ENCODE measurements at regions not wholly inside any gene's neighbourhood (a gene's known extent, or its start where the extent isn't known, plus 50 kb on each side); places are given as distances from the start of the nearest gene placed in this dataset.

- Histone ChIP-seq H3K36me3 (ENCODE audit: control insufficient read depth, insufficient read depth, low read length) (no peaks in the 10 kb centered on the region), H3K27me3 (ENCODE audit: control insufficient read depth, insufficient read depth, low read length) (no peaks in the 10 kb centered on the region), H3K9me3 (ENCODE audit: control insufficient read depth, low read depth, low read length) (no peaks in the 10 kb centered on the region), H3K4me3 (ENCODE audit: low read length) (no peak overlapping the region), H3K27ac (ENCODE audit: low read length) (no peak overlapping the region), H3K4me1 (ENCODE audit: control insufficient read depth, insufficient read depth, low read length) (no peaks in the 10 kb centered on the region)
- DNase-seq, result no peak
Observed at GRCh38 chr19:31527443-31527842, 178.2 kb upstream of the TSHZ3 start.

GRCh38 chr19:31528261-31528660, 179.0 kb upstream of the TSHZ3 start:
- no peaks in the 10 kb centered on the region for H3K27me3 ChIP-seq (ENCODE audit: control insufficient read depth, insufficient read depth, low read length)
- no peak overlapping the region for H3K4me3 ChIP-seq (ENCODE audit: low read length)
- WGBS (ENCODE audit: insufficient coverage, low lambda C conversion rate), result no CpG with 5 or more reads among the region's 3 CpGs
- no peaks in the 10 kb centered on the region for H3K36me3 ChIP-seq (ENCODE audit: control insufficient read depth, insufficient read depth, low read length)
- H3K4me1 ChIP-seq (ENCODE audit: control insufficient read depth, insufficient read depth, low read length), result no peaks in the 10 kb centered on the region
- no peak overlapping the region for H3K27ac ChIP-seq (ENCODE audit: low read length)
- H3K9me3 ChIP-seq (ENCODE audit: control insufficient read depth, low read depth, low read length), result no peaks in the 10 kb centered on the region
- DNase-seq, result no peak

- H3K36me3 ChIP-seq (ENCODE audit: control insufficient read depth, insufficient read depth, low read length), result no peaks in the 10 kb centered on the region
- no peaks in the 10 kb centered on the region for H3K27me3 ChIP-seq (ENCODE audit: control insufficient read depth, insufficient read depth, low read length)
- WGBS (ENCODE audit: insufficient coverage, low lambda C conversion rate), result no CpG with 5 or more reads among the region's 1 CpG
- H3K27ac ChIP-seq (ENCODE audit: low read length), result no peak overlapping the region
- H3K9me3 ChIP-seq (ENCODE audit: control insufficient read depth, low read depth, low read length), result no peaks in the 10 kb centered on the region
- no peak for DNase-seq
- no peaks in the 10 kb centered on the region for H3K4me1 ChIP-seq (ENCODE audit: control insufficient read depth, insufficient read depth, low read length)
- H3K4me3 ChIP-seq (ENCODE audit: low read length), result no peak overlapping the region
Observed at GRCh38 chr19:31529121-31529520, 179.9 kb upstream of the TSHZ3 start.

- H3K4me3 ChIP-seq (ENCODE audit: low read length), result no peak overlapping the region
- H3K27ac ChIP-seq (ENCODE audit: low read length), result no peak overlapping the region
- no peaks in the 10 kb centered on the region for H3K9me3 ChIP-seq (ENCODE audit: control insufficient read depth, low read depth, low read length)
- no CpG with 5 or more reads among the region's 7 CpGs for WGBS (ENCODE audit: insufficient coverage, low lambda C conversion rate)
- DNase-seq, result no peak
- no peaks in the 10 kb centered on the region for H3K4me1 ChIP-seq (ENCODE audit: control insufficient read depth, insufficient read depth, low read length)
- H3K36me3 ChIP-seq (ENCODE audit: control insufficient read depth, insufficient read depth, low read length), result no peaks in the 10 kb centered on the region
- no peaks in the 10 kb centered on the region for H3K27me3 ChIP-seq (ENCODE audit: control insufficient read depth, insufficient read depth, low read length)
Observed at GRCh38 chr19:31530781-31531180, 181.5 kb upstream of the TSHZ3 start.

GRCh38 chr19:31531326-31531725, 182.1 kb upstream of the TSHZ3 start:
- no peak overlapping the region for H3K27ac ChIP-seq (ENCODE audit: low read length)
- no CpG with 5 or more reads among the region's 2 CpGs for WGBS (ENCODE audit: insufficient coverage, low lambda C conversion rate)
- no peaks in the 10 kb centered on the region for H3K27me3 ChIP-seq (ENCODE audit: control insufficient read depth, insufficient read depth, low read length)
- H3K4me3 ChIP-seq (ENCODE audit: low read length), result no peak overlapping the region
- no peaks in the 10 kb centered on the region for H3K4me1 ChIP-seq (ENCODE audit: control insufficient read depth, insufficient read depth, low read length)
- no peak for DNase-seq
- no peaks in the 10 kb centered on the region for H3K36me3 ChIP-seq (ENCODE audit: control insufficient read depth, insufficient read depth, low read length)
- no peaks in the 10 kb centered on the region for H3K9me3 ChIP-seq (ENCODE audit: control insufficient read depth, low read depth, low read length)

GRCh38 chr19:31532034-31532433, 182.8 kb upstream of the TSHZ3 start:
- Histone ChIP-seq H3K27me3 (ENCODE audit: control insufficient read depth, insufficient read depth, low read length) (no peaks in the 10 kb centered on the region), H3K27ac (ENCODE audit: low read length) (no peak overlapping the region), H3K4me3 (ENCODE audit: low read length) (no peak overlapping the region), H3K4me1 (ENCODE audit: control insufficient read depth, insufficient read depth, low read length) (no peaks in the 10 kb centered on the region), H3K36me3 (ENCODE audit: control insufficient read depth, insufficient read depth, low read length) (no peaks in the 10 kb centered on the region), H3K9me3 (ENCODE audit: control insufficient read depth, low read depth, low read length) (no peaks in the 10 kb centered on the region)
- no peak for DNase-seq
- WGBS (ENCODE audit: insufficient coverage, low lambda C conversion rate), result 100% methylated on average over 2 of the region's 8 CpGs

- Histone ChIP-seq H3K36me3 (ENCODE audit: control insufficient read depth, insufficient read depth, low read length) (no peaks in the 10 kb centered on the region), H3K27ac (ENCODE audit: low read length) (no peak overlapping the region), H3K4me1 (ENCODE audit: control insufficient read depth, insufficient read depth, low read length) (no peaks in the 10 kb centered on the region), H3K9me3 (ENCODE audit: control insufficient read depth, low read depth, low read length) (no peaks in the 10 kb centered on the region), H3K27me3 (ENCODE audit: control insufficient read depth, insufficient read depth, low read length) (no peaks in the 10 kb centered on the region), H3K4me3 (ENCODE audit: low read length) (no peak overlapping the region)
- WGBS (ENCODE audit: insufficient coverage, low lambda C conversion rate), result no CpG with 5 or more reads among the region's 3 CpGs
- no peak for DNase-seq
Observed at GRCh38 chr19:31533114-31533513, 183.9 kb upstream of the TSHZ3 start.

- no peak overlapping the region for H3K27ac ChIP-seq (ENCODE audit: low read length)
- H3K9me3 ChIP-seq (ENCODE audit: control insufficient read depth, low read depth, low read length), result no peaks in the 10 kb centered on the region
- H3K4me3 ChIP-seq (ENCODE audit: low read length), result no peak overlapping the region
- H3K27me3 ChIP-seq (ENCODE audit: control insufficient read depth, insufficient read depth, low read length), result no peaks in the 10 kb centered on the region
- no peak for DNase-seq
- no peaks in the 10 kb centered on the region for H3K4me1 ChIP-seq (ENCODE audit: control insufficient read depth, insufficient read depth, low read length)
- no peaks in the 10 kb centered on the region for H3K36me3 ChIP-seq (ENCODE audit: control insufficient read depth, insufficient read depth, low read length)
Observed at GRCh38 chr19:31534231-31534630, 185.0 kb upstream of the TSHZ3 start.

GRCh38 chr19:31534786-31535657, 185.8 kb upstream of the TSHZ3 start:
- Histone ChIP-seq H3K27ac (ENCODE audit: low read length) (no peak overlapping the region), H3K4me3 (ENCODE audit: low read length) (no peak overlapping the region), H3K27me3 (ENCODE audit: control insufficient read depth, insufficient read depth, low read length) (no peaks in the 10 kb centered on the region), H3K4me1 (ENCODE audit: control insufficient read depth, insufficient read depth, low read length) (no peaks in the 10 kb centered on the region), H3K36me3 (ENCODE audit: control insufficient read depth, insufficient read depth, low read length) (no peaks in the 10 kb centered on the region), H3K9me3 (ENCODE audit: control insufficient read depth, low read depth, low read length) (no peaks in the 10 kb centered on the region)
- whole genome bisulfite sequencing (ENCODE audit: insufficient coverage, low lambda C conversion rate), result 82% methylated on average over 8 of the region's 17 CpGs
- no peak for DNase-seq

GRCh38 chr19:31535691-31536460, 186.6 kb upstream of the TSHZ3 start:
- no CpG with 5 or more reads among the region's 8 CpGs for WGBS (ENCODE audit: insufficient coverage, low lambda C conversion rate)

More at GRCh38 chr19:31535691-31536460, 186.6 kb upstream of the TSHZ3 start:
- H3K4me1 ChIP-seq (ENCODE audit: control insufficient read depth, insufficient read depth, low read length), result no peaks in the 10 kb centered on the region
- no peak overlapping the region for H3K27ac ChIP-seq (ENCODE audit: low read length)
- no peaks in the 10 kb centered on the region for H3K9me3 ChIP-seq (ENCODE audit: control insufficient read depth, low read depth, low read length)
- no peaks in the 10 kb centered on the region for H3K36me3 ChIP-seq (ENCODE audit: control insufficient read depth, insufficient read depth, low read length)
- H3K4me3 ChIP-seq (ENCODE audit: low read length), result no peak overlapping the region
- no peak for DNase-seq
- no peaks in the 10 kb centered on the region for H3K27me3 ChIP-seq (ENCODE audit: control insufficient read depth, insufficient read depth, low read length)

Data from large intestine (tissue), 3 donors.